GM18861 (cell line): ENCODE measurements at regions not wholly inside any gene's neighbourhood (a gene's known extent, or its start where the extent isn't known, plus 50 kb on each side); places are given as distances from the start of the nearest gene placed in this dataset.
"Not testable (repeated sequence)": the region's sequence is repeated elsewhere in the genome, so short reads cannot be mapped to it uniquely, and the experiment has no call there.

Experiments
- ATAC-seq: cut with Tn5 transposase; IDR thresholded peaks from one replicate; pipeline ENCODE4 v1.9.1; 2021; ENCODE audit not compliant: unreplicated experiment

DNA sequence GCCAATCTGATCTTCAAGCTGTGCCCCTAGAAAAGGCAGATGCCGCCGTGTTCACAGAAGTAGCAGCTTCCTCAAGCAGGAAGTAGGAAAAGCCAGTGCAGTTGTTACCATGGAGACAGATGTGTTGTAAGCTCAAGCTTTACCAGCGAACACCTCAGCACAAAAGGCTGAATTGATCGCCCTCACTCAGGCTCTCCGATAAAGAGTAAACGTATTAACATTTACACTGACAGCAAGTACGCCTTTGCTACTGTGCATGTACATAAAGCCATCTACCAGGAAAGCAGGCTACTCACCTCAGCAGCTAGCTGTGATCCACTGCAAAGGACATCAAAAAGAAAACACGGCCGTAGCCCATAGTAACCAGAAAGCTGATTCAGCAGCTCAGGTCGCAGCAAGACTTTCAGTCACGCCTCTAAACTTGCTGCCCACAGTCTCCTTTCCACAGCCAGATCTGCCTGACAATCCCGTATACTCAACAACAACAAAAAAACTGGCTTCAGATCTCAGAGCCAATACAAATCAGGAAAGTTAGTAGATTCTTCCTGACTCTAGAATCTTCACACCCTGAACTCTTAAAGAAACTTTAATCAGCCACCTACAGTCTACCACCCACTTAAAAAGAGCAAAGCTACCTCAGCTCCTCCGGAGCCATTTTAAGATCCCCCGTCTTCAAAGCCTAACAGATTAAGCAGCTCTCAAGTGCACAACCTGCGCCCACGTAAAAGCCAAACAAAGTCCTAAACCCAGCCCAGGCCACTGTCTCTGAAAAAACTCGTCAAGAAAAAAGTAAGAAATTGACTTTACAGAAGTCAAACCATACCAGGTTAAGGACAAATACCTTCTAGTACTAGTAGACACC, 160.0 kb downstream of the DEFB131A start:
- not testable (repeated sequence) for ATAC-seq

DNA sequence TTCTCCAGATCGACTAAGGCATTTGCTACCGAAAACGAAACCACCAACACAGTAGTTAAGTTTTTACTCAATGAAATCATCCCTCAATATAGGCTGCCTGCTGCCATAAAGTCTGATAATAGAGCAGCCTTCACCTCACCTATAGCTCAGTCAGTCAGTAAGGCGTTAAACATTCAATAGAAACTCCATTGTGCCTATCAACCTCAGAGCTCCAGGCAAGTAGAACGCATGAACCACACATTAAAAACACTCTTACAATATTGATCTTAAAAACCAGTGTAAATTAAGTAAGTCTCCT, 160.6 kb downstream of the DEFB131A start:
- not testable (repeated sequence) for ATAC-seq

DNA sequence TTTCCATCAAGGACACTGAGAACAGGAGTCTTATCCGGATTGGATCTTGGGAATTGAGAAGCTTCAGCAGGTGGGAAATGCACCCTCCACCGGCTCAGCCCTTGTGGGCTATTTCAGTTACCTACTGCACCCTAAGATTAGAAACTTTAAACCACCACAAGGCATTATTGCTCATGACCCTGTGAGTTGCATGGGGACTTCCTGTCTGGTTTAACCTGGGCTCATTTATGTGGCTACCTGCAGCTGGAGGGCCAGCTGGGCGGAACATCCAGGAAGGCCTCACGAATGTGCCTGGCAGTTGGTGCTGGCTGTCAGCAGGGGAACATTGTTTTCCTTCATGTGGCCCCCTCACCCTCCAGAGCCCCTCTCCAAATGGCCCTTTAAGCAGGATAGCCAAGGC, 164.1 kb downstream of the DEFB131A start:
- ATAC-seq, result no peak

DNA sequence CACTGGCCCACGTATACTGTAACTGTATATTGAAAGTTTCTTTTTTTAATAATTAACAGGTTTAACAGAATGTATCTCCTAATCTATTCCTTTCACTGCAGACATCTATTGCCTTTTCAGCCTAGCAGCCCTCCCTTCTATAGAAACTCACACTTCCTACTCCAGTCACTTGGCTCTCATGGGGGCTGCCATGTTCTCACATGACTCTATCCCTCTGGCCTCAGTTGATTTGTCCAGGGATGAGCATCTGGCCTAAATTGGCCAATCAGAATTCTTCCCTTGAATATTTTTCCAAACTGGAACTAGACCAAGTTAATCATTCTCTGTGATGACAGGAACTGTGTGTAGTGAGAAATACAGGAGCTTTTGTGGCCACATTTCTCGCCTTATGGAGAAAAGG, 166.1 kb downstream of the DEFB131A start:
- ATAC-seq, result not testable (repeated sequence)

DNA sequence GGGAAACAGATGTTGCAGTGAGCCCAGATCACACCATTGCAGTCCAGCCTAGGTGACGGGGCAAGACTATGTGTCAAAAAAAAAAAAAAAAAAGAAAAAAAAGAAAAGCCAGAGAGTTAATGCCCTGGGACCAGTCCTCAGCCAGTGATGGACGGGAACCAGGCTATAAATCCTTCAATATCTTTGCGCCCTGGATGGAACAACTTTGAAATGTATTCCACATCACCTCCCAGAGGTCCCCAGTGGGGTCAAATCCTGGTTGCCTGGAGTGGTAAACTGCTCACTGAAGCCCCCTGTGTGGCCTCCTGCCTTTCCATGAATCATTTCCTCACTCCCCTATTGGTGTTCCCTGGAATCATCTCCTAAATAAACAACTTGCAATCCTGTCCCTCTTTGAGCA, 166.9 kb downstream of the DEFB131A start:
- no peak for ATAC-seq

DNA sequence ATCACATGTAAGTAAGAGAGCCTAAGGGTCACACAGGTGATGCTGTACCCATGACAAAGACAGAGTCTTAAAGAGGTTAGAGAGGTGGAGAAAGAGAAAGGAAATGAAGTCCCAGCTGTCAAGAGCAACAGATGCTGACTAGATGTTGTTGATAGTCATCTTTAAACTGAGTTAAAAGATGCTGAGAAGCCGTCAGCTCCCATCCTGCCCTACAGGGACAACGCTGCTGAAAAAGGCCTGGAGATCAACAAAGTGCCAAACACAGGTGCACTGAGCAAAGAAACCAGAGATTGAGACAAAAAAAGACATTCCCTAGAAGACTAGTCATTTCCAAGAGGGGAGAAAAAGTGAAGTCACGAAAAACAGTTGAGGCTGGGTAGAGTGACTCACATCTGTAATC, 145.0 kb upstream of the DRD5 start:
- ATAC-seq, result not testable (repeated sequence)

DNA sequence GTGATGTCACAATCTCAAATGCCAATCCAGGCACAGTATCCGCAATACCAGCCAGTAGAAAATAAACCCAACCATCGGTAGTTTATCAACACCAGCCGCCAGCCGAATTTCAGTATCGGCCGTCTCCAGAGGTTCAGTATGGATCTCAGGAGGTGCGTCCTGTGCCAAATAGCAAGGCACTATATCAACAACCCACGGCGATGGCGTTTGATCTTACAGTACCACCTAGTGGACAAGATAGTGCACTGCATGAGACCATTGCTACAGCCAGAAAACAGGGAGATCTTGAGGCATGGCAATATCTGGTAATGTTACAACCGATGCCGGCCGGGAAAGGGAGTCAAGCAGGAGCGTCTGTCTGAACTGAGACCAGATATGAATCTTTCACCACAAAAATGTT, 121.8 kb upstream of the DRD5 start:
- ATAC-seq, result not testable (repeated sequence)

DNA sequence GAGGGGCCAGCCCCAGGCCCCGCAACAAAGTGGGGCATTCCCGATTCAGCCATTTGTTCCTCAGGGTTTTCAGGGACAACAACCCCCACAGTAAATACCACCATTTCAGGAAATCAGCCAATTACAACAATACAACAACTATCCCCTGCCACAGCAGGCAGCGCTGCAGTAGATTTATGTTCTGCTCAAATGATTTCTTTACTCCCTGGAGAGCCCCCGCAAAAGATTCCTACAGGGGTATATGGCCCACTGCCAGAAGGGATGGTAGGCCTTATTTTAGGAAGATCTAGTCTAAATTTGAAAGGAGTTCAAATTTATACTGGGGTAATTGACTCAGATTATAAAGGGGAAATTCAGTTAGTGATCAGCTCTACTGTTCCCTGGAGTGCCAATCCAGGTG, 120.5 kb upstream of the DRD5 start:
- not testable (repeated sequence) for ATAC-seq

DNA sequence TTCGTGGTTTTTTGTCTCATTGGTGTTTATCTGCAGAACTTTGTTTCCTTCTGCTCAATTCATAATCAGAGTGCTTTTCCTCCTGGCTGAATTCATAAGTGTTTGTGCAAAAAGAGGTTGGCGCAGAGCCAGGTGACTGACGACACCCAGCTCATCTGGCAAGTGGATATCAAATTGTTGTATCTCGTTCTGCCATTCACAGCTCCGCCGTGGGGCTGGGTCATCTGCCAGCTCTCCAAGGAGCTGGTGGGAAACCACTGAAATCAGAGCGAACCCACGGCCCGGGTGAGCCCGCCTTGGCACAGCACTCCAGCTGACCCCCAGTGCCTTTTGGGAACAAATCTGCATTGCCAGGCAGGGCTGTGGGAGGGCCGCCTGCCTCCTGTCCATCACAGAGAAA, 110.7 kb upstream of the DRD5 start:
- not testable (repeated sequence) for ATAC-seq

DNA sequence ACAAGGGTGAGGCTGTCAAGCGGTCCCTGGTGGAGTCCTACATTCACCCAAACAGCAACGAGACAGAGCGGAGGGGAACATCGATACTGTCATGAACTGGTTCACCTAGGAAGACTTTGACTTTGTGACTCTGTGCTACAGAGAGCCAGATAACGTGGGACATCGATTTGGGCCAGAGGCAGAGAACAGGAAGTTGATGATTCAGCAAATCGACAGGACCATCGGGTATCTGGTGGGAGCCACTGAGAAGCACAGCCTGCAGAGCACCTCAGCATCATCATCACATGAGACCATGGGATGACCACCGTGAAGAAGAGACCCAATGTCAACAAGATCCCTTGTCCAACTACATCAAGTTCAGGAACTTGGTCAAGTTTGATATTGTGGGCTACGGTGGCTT, 104.1 kb upstream of the DRD5 start:
- not testable (repeated sequence) for ATAC-seq

DNA sequence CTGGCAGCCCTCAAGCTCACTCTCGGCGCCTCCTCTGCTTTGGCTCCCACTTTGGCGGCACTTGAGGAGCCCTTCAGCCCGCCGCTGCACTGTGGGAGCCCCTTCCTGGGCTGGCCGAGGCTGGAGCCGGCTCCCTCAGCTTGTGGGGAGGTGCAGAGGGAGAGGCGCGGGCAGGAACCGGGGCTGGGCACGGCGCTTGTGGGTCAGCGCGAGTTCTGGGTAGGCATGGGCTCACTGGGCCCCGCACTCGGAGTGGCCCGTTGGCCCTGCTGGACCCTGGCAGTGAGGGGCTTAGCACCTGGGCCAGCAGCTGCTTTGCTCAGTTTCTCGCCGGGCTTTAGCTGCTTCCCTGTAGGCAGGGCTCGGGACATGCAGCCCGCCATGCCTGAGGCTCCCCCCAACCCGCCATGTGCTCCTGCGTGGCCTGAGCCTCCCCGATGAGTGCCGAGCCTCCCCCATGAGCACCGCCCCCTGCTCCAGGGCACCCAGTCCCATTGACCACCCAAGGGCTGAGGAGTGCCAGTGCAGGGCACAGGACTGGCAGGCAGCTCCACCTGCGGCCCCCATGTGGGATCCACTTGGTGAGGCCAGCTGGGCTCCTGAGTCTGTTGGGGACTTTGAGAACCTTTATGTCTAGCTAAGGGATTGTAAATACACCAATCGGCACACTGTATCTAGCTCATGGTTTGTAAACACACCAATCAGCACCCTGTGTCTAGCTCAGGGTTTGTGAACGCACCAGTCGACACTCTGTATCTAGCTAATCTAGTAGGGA, 101.5 kb upstream of the DRD5 start:
- ATAC-seq, result no peak

DNA sequence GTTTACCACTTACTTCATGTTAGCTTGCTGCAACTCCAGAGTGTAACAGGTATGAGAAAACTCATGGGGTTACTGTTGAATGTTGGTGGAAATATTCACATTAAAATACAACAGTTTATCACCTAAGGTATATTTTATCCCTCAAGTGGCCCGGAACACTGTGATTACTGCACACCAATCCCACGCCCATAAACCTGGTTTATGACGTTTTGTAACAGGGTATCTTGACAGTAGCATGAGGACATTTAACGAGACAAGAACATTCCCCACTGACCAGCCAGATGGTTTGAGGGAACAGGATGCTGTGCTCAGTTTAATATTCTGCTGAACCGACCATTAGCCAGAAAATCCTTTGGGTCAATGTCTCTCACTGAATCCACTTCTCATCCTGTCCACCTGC, 98.3 kb upstream of the DRD5 start:
- ATAC-seq, result not testable (repeated sequence)

DNA sequence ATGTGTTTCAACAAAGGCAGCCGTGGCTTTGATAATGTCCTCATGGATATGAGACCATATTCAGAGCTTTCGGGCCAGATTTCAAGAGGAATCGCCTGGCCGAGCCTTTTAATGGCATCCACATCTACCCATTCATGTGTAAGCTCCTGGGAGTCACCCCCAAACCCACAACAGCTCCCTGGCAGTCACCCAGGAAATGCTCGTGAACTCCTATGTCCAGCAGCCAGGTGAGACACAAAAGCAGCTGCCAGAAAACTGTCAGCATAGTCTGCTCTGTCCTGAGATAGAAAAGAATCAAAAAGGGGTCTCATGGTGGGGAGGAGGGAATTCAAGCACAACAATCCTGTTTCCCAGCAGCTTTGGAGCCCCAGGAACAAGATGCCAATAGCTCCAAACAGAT, 96.4 kb upstream of the DRD5 start:
- not testable (repeated sequence) for ATAC-seq

DNA sequence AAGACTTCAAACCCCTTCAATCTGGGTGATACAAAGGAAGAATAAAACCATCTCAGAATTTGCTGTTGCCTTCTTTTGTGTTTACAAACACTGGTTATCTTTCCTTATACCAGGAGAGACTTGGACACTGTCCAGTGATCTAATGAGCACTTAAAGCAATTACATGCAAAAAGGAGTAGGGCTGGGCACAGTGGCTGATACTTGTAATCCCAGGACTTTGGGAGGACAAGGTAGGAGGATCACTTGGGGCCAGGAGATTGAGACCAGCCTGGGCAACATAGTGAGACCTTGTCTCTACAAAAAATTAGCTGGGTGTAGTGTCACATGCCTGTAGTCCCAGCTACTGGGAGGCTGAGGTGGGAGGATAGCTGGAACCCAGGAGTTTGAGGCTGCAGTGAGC, 95.7 kb upstream of the DRD5 start:
- no peak for ATAC-seq

DNA sequence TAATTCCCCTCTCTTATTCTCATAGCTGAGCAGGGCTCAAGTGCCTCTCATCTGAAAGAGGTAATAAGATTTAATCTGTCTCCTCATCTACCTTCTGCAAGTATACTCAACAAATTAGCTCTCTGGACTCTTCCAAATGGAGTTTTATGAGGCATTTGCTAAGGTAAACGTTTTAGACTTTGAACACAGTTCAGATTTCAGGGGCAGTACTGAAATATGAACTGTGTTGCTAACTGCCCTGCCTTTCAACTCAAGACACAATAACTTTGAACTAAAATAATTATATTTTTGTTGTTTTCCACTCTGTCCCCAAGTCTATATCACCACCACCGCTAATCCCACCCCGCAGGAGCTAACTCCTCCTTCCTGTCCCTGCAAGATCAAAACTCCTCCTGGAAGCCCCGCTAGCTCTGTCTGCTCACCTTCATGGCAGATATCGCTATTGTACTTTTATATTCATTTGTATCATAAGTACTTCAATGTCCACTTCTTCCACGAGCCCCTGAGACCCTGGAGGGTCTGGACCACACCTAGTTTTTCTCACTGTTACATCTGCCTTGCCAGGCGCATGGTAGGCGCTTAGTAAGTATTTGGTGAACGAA, 90.7 kb upstream of the DRD5 start:
- not testable (repeated sequence) for ATAC-seq

DNA sequence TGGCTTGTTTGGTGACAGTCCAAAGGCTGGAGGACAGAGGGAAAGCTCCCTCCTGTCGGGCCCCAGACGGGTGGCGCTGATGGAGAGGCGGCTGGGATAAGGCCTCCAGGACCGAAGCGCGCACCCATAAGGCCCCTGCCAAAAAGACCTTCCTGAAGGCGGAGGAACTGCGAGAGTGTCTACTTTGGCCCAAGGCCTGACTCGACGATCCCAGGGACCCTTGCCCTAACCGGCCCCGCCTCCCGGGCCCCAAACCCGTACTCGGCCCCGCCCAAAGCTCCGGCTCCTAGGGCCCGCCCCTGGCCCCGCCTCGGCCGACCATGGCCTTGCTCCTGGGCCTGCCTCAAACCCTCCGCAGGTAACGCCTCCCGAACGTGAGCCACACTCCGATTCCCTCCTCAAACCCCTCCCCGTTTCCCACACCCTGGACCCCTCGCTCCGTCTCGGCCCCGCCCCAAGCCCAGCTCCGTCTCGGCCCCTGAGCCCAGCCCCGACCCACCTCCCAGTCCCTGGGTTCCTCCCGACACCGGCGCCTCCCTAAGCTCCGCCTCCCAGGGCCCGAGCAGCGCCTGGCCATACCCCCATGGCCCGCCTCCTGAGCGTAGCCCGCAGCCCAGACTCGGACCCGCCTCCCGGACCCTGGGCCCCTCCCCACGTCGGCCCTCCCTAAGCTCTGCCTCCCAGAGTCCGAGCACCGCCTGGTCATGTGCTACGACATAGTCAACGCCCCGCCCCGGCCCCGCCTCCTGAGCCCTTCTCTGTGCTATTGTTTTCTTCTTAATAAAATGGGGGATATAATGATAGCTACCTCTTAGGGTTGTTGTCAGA, 90.0 kb upstream of the DRD5 start:
- ATAC-seq, result peak; percentile 99

DNA sequence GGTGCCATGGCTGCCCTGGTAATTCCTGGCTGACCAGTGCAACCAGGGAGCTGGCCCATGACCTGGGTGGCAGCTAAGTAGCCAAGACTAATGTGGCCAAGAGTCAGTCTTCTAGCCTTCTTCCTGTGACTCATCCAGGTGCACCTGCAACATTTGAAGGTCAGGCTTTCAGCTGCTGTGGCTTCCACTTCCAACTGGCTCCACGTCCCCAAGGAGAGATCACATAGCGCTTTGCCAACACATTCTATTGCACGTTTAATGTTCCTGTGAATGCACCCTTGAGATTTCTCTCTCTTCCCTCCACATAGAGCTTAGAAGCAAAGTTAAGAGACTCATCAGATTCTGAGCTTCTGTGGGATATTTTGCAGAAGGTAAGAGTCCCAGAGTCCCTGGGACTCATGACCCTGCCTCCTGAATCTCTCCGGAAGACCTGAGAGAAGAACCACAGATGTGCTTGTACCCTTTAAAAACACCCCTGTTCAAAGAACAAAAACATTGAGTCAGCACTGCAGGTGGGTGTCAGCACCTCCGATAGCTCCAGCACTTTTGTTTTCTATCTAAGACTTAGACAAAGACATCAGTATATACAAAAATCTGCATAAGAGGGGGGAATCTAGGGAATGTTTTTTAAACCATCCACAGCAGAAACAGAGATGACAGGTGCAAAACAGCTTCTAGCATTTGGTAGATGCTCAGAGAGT, 88.5 kb upstream of the DRD5 start:
- not testable (repeated sequence) for ATAC-seq

DNA sequence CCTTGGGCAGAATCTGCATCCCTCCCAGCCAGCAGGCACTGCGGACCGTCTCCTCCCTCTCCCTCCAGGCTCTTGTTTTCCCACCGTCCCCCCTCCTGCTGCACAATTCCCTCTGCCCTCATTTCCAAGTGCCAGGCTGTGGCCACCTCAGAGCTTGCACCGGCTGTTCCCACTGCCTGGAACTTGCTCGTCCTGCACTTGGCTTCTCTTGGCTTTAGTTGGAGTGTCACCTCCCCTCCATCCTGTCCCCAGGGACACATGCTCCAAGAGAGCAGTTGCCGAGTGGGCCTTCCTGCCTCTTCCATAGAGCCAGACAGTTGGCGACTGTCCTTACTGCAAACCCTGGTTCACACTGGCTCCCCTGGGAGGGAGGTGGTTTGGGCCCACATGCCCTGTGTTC, 87.0 kb upstream of the DRD5 start:
- ATAC-seq, result not testable (repeated sequence)

DNA sequence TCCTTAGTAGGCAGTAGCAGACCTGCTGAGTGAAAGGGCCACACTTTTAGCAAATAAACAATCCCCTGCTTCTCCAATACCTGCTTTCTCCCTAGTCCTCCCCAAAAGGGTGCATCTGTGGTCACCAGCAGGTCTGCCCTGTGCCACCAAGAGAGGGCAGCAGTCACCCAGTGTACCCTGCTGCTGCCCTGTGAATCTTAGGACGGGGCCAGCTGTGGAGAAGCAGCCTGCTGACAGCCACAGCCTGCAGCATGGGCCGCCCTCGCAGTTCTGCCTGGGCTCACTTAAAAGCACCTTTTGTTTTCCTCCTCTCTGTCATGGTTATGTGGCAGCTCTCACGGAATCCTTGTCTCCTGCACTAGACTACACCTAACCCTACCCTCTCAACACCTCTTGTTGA, 85.4 kb upstream of the DRD5 start:
- not testable (repeated sequence) for ATAC-seq

DNA sequence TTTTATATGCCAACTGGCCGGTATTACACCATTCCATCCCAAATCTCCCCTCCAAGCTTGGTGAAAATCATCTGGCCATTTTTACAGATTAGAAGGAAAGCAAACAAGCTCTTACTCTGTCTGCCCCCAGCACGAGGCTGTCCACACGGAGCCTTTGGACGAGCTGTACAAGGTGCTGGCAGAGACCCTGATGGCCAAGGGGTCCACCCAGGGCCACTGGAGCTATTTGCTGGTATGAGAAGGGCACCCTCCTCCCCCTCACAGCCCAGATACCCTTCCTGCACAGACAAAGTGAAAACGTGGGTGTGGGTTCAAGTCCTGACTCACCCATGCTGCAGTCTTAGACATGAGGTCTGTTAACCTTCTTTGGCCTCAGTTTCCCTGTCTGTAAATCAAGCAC, 84.9 kb upstream of the DRD5 start:
- not testable (repeated sequence) for ATAC-seq
